Epithelial cell of esophagus (primary cell): ENCODE measurements at regions not wholly inside any gene's neighbourhood (a gene's known extent, or its start where the extent isn't known, plus 50 kb on each side); places are given as distances from the start of the nearest gene placed in this dataset.
A peak's percentile ranks its signal among the peaks of the same experiment; 100 is the strongest.
"Not testable (repeated sequence)": the region's sequence is repeated elsewhere in the genome, so short reads cannot be mapped to it uniquely, and the experiment has no call there.

Experiments used
- DNase-seq: peaks from one replicate; pipeline ENCODE4 v3.0.0; 2010; ENCODE audit warnings: low read depth
- H3K4me3 ChIP-seq: 2 replicates; pipeline ENCODE4 v1.5.1; 2011; ENCODE audit warnings: mild to moderate bottlenecking, low read length, control low read depth
- CTCF ChIP-seq: IDR thresholded peaks from 2 replicates; pipeline ENCODE4 v1.5.1; 2011; ENCODE audit warnings: low read depth, mild to moderate bottlenecking, low read length, control low read depth, inconsistent platforms; ENCODE audit not compliant: insufficient read depth; ENCODE audit errors: missing control alignments

GRCh38 chr6:166253778-166254204 is 54.4 kb downstream of the PRR18 start:
- no peak for TF ChIP-seq CTCF
- DNase-seq = no peak
- H3K4me3 ChIP-seq = no peak overlapping the region

GRCh38 chr6:166253281-166253681 is 54.9 kb downstream of the PRR18 start:
- no peak for DNase-seq
- H3K4me3 ChIP-seq = peak overlapping the region; percentile 11
- no peak for TF ChIP-seq CTCF

GRCh38 chr6:166252601-166253000 is 55.6 kb downstream of the PRR18 start:
- no peak for TF ChIP-seq CTCF
- no peak overlapping the region for H3K4me3 ChIP-seq
- no peak for DNase-seq

GRCh38 chr6:166251655-166252054 is 56.5 kb downstream of the PRR18 start:
- DNase-seq = no peak
- no peak for TF ChIP-seq CTCF
- no peak overlapping the region for H3K4me3 ChIP-seq

- DNase-seq = no peak
- H3K4me3 ChIP-seq = no peak overlapping the region
- no peak for TF ChIP-seq CTCF
Observed at GRCh38 chr6:166251211-166251610, 57.0 kb downstream of the PRR18 start.

- DNase-seq = not testable (repeated sequence)
Observed at GRCh38 chr6:166249061-166249785, 59.0 kb downstream of the PRR18 start.

GRCh38 chr6:166245148-166245547 is 63.0 kb downstream of the PRR18 start:
- DNase-seq = no peak
- no peak for TF ChIP-seq CTCF
- no peak overlapping the region for H3K4me3 ChIP-seq

More at GRCh38 chr6:166249061-166249785, 59.0 kb downstream of the PRR18 start:
- not testable (repeated sequence) for H3K4me3 ChIP-seq
